ENCODE measurements at regions not wholly inside any gene's neighbourhood (a gene's known extent, or its start where the extent isn't known, plus 50 kb on each side); places are given as distances from the start of the nearest gene placed in this dataset.

- no peak for DNase-seq (ENCODE audit: low read depth, low spot score)
Observed at GRCh38 chr9:105861972-105862371, 167.6 kb downstream of the TMEM38B start.

- no peak for DNase-seq (ENCODE audit: low read depth, low spot score)
Observed at GRCh38 chr9:105864248-105864898, 170.0 kb downstream of the TMEM38B start.

- no peak for DNase-seq (ENCODE audit: low read depth, low spot score)
Observed at GRCh38 chr9:105865285-105865684, 170.9 kb downstream of the TMEM38B start.

GRCh38 chr9:105871540-105871939 is 177.2 kb downstream of the TMEM38B start:
- DNase-seq (ENCODE audit: low read depth, low spot score), result no peak

GRCh38 chr9:105873801-105874200 is 179.5 kb downstream of the TMEM38B start:
- DNase-seq (ENCODE audit: low read depth, low spot score), result no peak

GRCh38 chr9:105877721-105878120 is 183.4 kb downstream of the TMEM38B start:
- no peak for DNase-seq (ENCODE audit: low read depth, low spot score)

- no peak for DNase-seq (ENCODE audit: low read depth, low spot score)
Observed at GRCh38 chr9:105879181-105879580, 184.8 kb downstream of the TMEM38B start.

- DNase-seq (ENCODE audit: low read depth, low spot score), result no peak
Observed at GRCh38 chr9:105880517-105880916, 186.2 kb downstream of the TMEM38B start.

- DNase-seq (ENCODE audit: low read depth, low spot score), result no peak
Observed at GRCh38 chr9:105881021-105881420, 186.7 kb downstream of the TMEM38B start.

- peak; percentile 26 for DNase-seq (ENCODE audit: low read depth, low spot score)
Observed at GRCh38 chr9:105881654-105882349, 187.5 kb downstream of the TMEM38B start.

- no peak for DNase-seq (ENCODE audit: low read depth, low spot score)
Observed at GRCh38 chr9:105883847-105884246, 189.5 kb downstream of the TMEM38B start.

GRCh38 chr9:105884416-105884815 is 190.1 kb downstream of the TMEM38B start:
- DNase-seq (ENCODE audit: low read depth, low spot score), result no peak

- no peak for DNase-seq (ENCODE audit: low read depth, low spot score)
Observed at GRCh38 chr9:105886136-105886535, 191.8 kb downstream of the TMEM38B start.

- DNase-seq (ENCODE audit: low read depth, low spot score), result no peak
Observed at GRCh38 chr9:105887679-105888078, 193.3 kb downstream of the TMEM38B start.

- no peak for DNase-seq (ENCODE audit: low read depth, low spot score)
Observed at GRCh38 chr9:105890046-105890822, 195.9 kb downstream of the TMEM38B start.

- no peak for DNase-seq (ENCODE audit: low read depth, low spot score)
Observed at GRCh38 chr9:105900123-105900522, 205.8 kb downstream of the TMEM38B start.

- DNase-seq (ENCODE audit: low read depth, low spot score), result no peak
Observed at GRCh38 chr9:105901514-105902109, 207.3 kb downstream of the TMEM38B start.

- DNase-seq (ENCODE audit: low read depth, low spot score), result no peak
Observed at GRCh38 chr9:105908069-105908468, 213.7 kb downstream of the TMEM38B start.

- no peak for DNase-seq (ENCODE audit: low read depth, low spot score)
Observed at GRCh38 chr9:105911104-105911911, 217.0 kb downstream of the TMEM38B start.

- DNase-seq (ENCODE audit: low read depth, low spot score), result no peak
Observed at GRCh38 chr9:105912157-105912862, 218.0 kb downstream of the TMEM38B start.
